WERI-Rb-1 (cell line): ENCODE measurements at regions not wholly inside any gene's neighbourhood (a gene's known extent, or its start where the extent isn't known, plus 50 kb on each side); places are given as distances from the start of the nearest gene placed in this dataset.

Experiments used
- DNase-seq: peaks from one replicate; pipeline ENCODE4 v3.0.0-alpha.2; 2020
- H3K27ac ChIP-seq: fragments of 250-450 bp; sonication (Bioruptor Pico); 2 replicates; pipeline ENCODE4 v1.5.1; 2020; ENCODE audit warnings: mild to moderate bottlenecking, moderate library complexity
- H3K27me3 ChIP-seq: fragments of 250-450 bp; sonication (Bioruptor Pico); 2 replicates; pipeline ENCODE4 v1.5.1; 2021; ENCODE audit warnings: mild to moderate bottlenecking, low read depth, moderate library complexity; ENCODE audit not compliant: insufficient read depth, severe bottlenecking
- H3K36me3 ChIP-seq: fragments of 250-450 bp; sonication (Bioruptor Pico); 2 replicates; pipeline ENCODE4 v1.5.1; 2020; ENCODE audit warnings: mild to moderate bottlenecking, moderate library complexity
- H3K4me3 ChIP-seq: 2 replicates; pipeline ENCODE4 v1.5.1; 2011; ENCODE audit warnings: low read depth, mild to moderate bottlenecking, control low read depth, low read length
- H3K9me3 ChIP-seq: fragments of 250-450 bp; sonication (Bioruptor Pico); 2 replicates; pipeline ENCODE4 v1.5.1; 2021; ENCODE audit warnings: mild to moderate bottlenecking, moderate library complexity; ENCODE audit not compliant: severe bottlenecking
- CTCF ChIP-seq: IDR thresholded peaks from 2 replicates; pipeline ENCODE4 v1.5.1; 2011; ENCODE audit warnings: low read depth, mild to moderate bottlenecking, control low read depth, inconsistent platforms, low read length

- no peaks in the 10 kb centered on the region for H3K9me3 ChIP-seq
- TF ChIP-seq CTCF, result no peak
- H3K36me3 ChIP-seq, result no peaks in the 10 kb centered on the region
- H3K4me3 ChIP-seq, result no peak overlapping the region
- H3K27me3 ChIP-seq, result no peaks in the 10 kb centered on the region
- H3K27ac ChIP-seq, result no peak overlapping the region
- no peak for DNase-seq
Observed at GRCh38 chr14:26846388-26846787, 248.6 kb upstream of the NOVA1 start.

- no peak overlapping the region for H3K27ac ChIP-seq
- H3K36me3 ChIP-seq, result no peaks in the 10 kb centered on the region
- H3K27me3 ChIP-seq, result no peaks in the 10 kb centered on the region
- TF ChIP-seq CTCF, result no peak
- H3K9me3 ChIP-seq, result no peaks in the 10 kb centered on the region
- DNase-seq, result no peak
- H3K4me3 ChIP-seq, result no peak overlapping the region
Observed at GRCh38 chr14:26849514-26849913, 251.7 kb upstream of the NOVA1 start.

- Histone ChIP-seq H3K27me3 (no peaks in the 10 kb centered on the region), H3K4me3 (no peak overlapping the region)
- TF ChIP-seq CTCF, result no peak
Observed at GRCh38 chr14:26851793-26852192, 254.0 kb upstream of the NOVA1 start.

GRCh38 chr14:26855077-26855753 is 257.4 kb upstream of the NOVA1 start:
- no peak overlapping the region for H3K4me3 ChIP-seq
- H3K9me3 ChIP-seq, result no peaks in the 10 kb centered on the region
- no peak overlapping the region for H3K27ac ChIP-seq
- H3K27me3 ChIP-seq, result no peaks in the 10 kb centered on the region
- no peak for DNase-seq
- no peak for TF ChIP-seq CTCF
- H3K36me3 ChIP-seq, result no peaks in the 10 kb centered on the region

More at GRCh38 chr14:26851793-26852192, 254.0 kb upstream of the NOVA1 start:
- Histone ChIP-seq H3K9me3 (no peaks in the 10 kb centered on the region), H3K27ac (no peak overlapping the region), H3K36me3 (no peaks in the 10 kb centered on the region)
- no peak for DNase-seq

- Histone ChIP-seq H3K27ac (no peak overlapping the region), H3K36me3 (no peaks in the 10 kb centered on the region), H3K4me3 (no peak overlapping the region), H3K9me3 (no peaks in the 10 kb centered on the region), H3K27me3 (no peaks in the 10 kb centered on the region)
- no peak for TF ChIP-seq CTCF
- no peak for DNase-seq
Observed at GRCh38 chr14:26856876-26857518, 259.2 kb upstream of the NOVA1 start.
